RWPE1 (cell line): ENCODE measurements at regions not wholly inside any gene's neighbourhood (a gene's known extent, or its start where the extent isn't known, plus 50 kb on each side); places are given as distances from the start of the nearest gene placed in this dataset.
"Not testable (repeated sequence)": the region's sequence is repeated elsewhere in the genome, so short reads cannot be mapped to it uniquely, and the experiment has no call there.

Source experiments
- CTCF ChIA-PET: fragments of 350-600 bp; sonication (Branson Sonifier 250); formaldehyde crosslinking; extraction: SDS; loops from one replicate; lab custom pipeline; 2021; lab: Yijun Ruan, JAX
- POLR2A ChIA-PET: fragments of 400-600 bp; formaldehyde crosslinking; extraction: SDS; loops from one replicate; lab custom pipeline; 2020; ENCODE audit warnings: antibody characterized with exemption; ENCODE audit not compliant: low non-redundant PET; lab: Yijun Ruan, JAX
- DNase-seq: peaks from one replicate; pipeline ENCODE4 v3.0.0; 2012; ENCODE audit warnings: low spot score
- H3K27ac ChIP-seq: fragments of 450-650 bp; 2 replicates; pipeline ENCODE4 v1.5.1; 2017
- CTCF ChIP-seq: fragments of 450-650 bp; conservative IDR thresholded peaks from 2 replicates; pipeline ENCODE4 v1.5.1; 2017; ENCODE audit warnings: low read depth, mild to moderate bottlenecking

GRCh38 chrX:44765556-44765955 is 78.3 kb upstream of the DUSP21 start:
- ChIA-PET CTCF (no interaction called here), POLR2A (no interaction called here)
- no peak overlapping the region for H3K27ac ChIP-seq
- no peak for TF ChIP-seq CTCF
- DNase-seq = no peak

DNA sequence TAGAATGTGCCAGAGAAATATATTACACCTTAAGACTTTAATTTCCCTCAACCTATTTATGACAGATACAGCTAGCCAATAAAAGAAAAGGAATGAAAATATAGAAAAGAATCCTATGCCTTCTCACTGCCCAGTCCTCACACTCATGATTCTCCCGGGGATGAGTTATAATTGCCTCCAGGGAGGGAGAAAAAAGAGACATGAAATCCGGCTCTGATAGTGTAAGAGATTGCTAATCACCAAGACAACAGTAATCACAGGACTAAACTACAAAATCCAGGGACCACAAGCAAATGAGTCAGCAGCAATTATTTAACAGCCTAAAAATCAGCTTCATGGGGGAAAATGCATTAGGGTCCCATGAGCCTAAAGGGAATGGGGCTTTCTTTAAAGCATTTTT is 95.9 kb upstream of the DUSP21 start:
- TF ChIP-seq CTCF = no peak
- ChIA-PET CTCF (no interaction called here), POLR2A (no interaction called here)
- DNase-seq = peak; percentile 14
- no peak overlapping the region for H3K27ac ChIP-seq

DNA sequence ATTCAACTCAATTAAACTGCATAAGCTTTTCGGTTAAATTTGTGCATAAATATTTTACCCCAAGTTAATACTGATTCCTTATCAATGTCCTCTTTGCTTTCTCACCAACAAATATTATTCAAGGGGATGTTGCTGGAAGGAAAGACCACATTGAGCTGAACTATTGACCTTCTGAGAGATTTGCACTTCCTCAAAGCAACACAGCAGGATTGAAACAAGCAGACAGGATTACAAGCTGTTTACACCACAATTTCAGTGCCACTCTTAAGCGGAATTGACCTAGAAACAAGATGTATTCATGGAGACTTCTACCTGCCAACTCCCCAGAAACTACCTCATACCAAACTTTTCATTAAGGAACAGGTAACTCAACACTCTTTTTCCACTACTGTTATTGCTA is 96.5 kb upstream of the DUSP21 start:
- CTCF ChIA-PET = no interaction called here
- POLR2A ChIA-PET = no interaction called here
- H3K27ac ChIP-seq = no peak overlapping the region
- no peak for TF ChIP-seq CTCF
- DNase-seq = no peak

GRCh38 chrX:44744799-44745198 is 99.0 kb upstream of the DUSP21 start:
- ChIA-PET CTCF (no interaction called here), POLR2A (no interaction called here)
- no peak for DNase-seq
- no peak overlapping the region for H3K27ac ChIP-seq
- TF ChIP-seq CTCF = no peak

DNA sequence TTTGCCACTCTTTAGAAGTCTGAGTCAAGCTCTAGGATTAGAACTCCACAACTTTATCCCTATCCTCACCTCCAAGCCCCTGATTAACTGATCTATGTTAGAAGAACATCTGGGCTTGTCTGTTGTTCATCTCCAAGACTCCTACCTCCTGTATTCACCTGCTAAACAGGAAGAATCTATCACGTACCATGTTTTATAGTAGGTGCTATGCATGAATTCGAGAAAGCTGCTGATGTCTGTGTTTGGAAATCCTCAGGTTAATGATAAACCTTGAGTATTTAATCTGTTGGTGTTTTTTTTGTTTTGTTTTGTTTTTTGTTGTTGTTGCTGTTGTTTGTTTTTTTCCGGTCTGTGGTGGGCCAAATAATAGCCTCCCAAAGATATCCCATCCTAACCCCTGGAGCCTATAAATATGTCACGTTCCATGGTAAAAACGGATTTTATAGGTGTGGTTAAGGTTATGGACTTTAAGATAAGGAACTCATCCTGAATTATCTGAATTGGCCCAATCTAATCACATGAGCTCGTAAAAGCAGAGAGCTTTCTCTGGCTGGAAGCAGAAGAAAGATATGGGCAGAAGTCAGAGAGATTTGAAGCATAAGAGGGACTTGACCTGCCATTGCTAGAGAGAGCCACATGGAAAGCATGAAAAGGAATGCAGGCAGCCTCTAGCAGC is 101.2 kb upstream of the DUSP21 start:
- no peak for DNase-seq
- no peak for TF ChIP-seq CTCF
- H3K27ac ChIP-seq = no peak overlapping the region
- POLR2A ChIA-PET = no interaction called here
- CTCF ChIA-PET = no interaction called here

DNA sequence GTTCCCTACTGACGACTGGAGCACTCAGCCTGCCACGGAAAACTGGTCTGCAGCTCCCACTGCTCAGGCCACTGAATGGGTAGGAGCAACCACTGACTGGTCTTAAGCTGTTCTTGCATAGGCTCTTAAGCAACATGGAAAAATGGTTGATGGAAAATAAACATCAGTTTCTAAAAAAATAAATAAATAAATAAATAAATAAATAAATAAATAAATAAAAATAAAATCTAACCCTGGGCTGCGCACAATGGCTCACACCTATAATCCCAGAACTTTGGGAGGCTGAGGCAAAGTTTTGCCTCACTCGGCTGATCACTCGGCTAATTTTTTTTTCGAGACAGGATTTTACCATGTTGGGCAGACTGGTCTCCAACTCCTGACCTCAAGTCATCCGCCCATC is 102.0 kb upstream of the DUSP21 start:
- POLR2A ChIA-PET, H3K27ac ChIP-seq, DNase-seq, CTCF ChIA-PET: not testable (repeated sequence)

DNA sequence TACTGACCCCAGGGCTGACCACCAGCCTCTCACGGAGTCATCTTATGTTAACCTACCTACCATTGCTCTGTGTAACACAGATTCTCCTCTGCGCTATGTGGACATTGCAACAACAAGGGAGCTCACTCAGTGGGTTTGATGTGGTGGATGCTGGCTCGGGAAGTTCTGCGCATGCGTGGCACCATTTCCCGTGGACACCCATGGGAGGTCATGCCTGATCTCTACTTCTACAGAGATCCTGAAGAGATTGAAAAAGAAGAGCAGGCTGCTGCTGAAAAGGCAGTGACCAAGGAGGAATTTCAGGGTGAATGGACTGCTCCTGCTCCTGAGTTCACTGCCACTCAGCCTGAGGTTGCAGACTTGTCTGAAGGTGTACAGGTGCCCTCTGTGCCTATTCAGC is 102.4 kb upstream of the DUSP21 start:
- POLR2A ChIA-PET = not testable (repeated sequence)

GRCh38 chrX:44735498-44735897 is 108.3 kb upstream of the DUSP21 start:
- DNase-seq = no peak
- CTCF ChIA-PET = no interaction called here
- TF ChIP-seq CTCF = no peak

More for the DNA sequence above, 102.4 kb upstream of the DUSP21 start:
- CTCF ChIA-PET, H3K27ac ChIP-seq, DNase-seq: not testable (repeated sequence)

More at GRCh38 chrX:44735498-44735897, 108.3 kb upstream of the DUSP21 start:
- POLR2A ChIA-PET = no interaction called here
- H3K27ac ChIP-seq = no peak overlapping the region
